ENCODE measurements at regions not wholly inside any gene's neighbourhood (a gene's known extent, or its start where the extent isn't known, plus 50 kb on each side); places are given as distances from the start of the nearest gene placed in this dataset.

- Histone ChIP-seq H3K9me3 (no peaks in the 10 kb centered on the region), H3K36me3 (no peaks in the 10 kb centered on the region), H3K4me1 (no peaks in the 10 kb centered on the region), H3K4me3 (no peak overlapping the region), H3K27ac (no peak overlapping the region), H3K27me3 (no peaks in the 10 kb centered on the region), H3K9ac (ENCODE audit: low read depth in 2 of 2, low read length in 2 of 2) (no peak overlapping the region)
- no peak for TF ChIP-seq CTCF (IDR thresholded peaks at IDR 0.05)
- intact Hi-C loops (cut with DNase I), result no loop called here
- no peak for DNase-seq
Measured at GRCh38 chr10:125266541-125266940, 106.2 kb upstream of the CTBP2 start.

- no peak for DNase-seq
- Histone ChIP-seq H3K9me3 (no peaks in the 10 kb centered on the region), H3K27ac (no peak overlapping the region), H3K9ac (ENCODE audit: low read depth in 2 of 2, low read length in 2 of 2) (no peak overlapping the region), H3K27me3 (no peaks in the 10 kb centered on the region), H3K36me3 (no peaks in the 10 kb centered on the region), H3K4me1 (no peaks in the 10 kb centered on the region), H3K4me3 (no peak overlapping the region)
- intact Hi-C loops (cut with DNase I), result no loop called here
- no peak for TF ChIP-seq CTCF (IDR thresholded peaks at IDR 0.05)
Measured at GRCh38 chr10:125265579-125265955, 105.2 kb upstream of the CTBP2 start.

- TF ChIP-seq CTCF (IDR thresholded peaks at IDR 0.05), result no peak
- Histone ChIP-seq H3K9ac (ENCODE audit: low read depth in 2 of 2, low read length in 2 of 2) (no peak overlapping the region), H3K27ac (no peak overlapping the region), H3K4me1 (no peaks in the 10 kb centered on the region), H3K4me3 (no peak overlapping the region), H3K36me3 (no peaks in the 10 kb centered on the region), H3K27me3 (no peaks in the 10 kb centered on the region), H3K9me3 (no peaks in the 10 kb centered on the region)
- DNase-seq, result no peak
- intact Hi-C loops (cut with DNase I), result no loop called here
Measured at GRCh38 chr10:125264757-125265578, 104.6 kb upstream of the CTBP2 start.

GRCh38 chr10:125264091-125264490 lies 103.7 kb upstream of the CTBP2 start:
- Histone ChIP-seq H3K27me3 (no peaks in the 10 kb centered on the region), H3K4me1 (no peaks in the 10 kb centered on the region), H3K27ac (no peak overlapping the region), H3K9ac (ENCODE audit: low read depth in 2 of 2, low read length in 2 of 2) (no peak overlapping the region), H3K9me3 (no peaks in the 10 kb centered on the region), H3K36me3 (no peaks in the 10 kb centered on the region), H3K4me3 (no peak overlapping the region)
- intact Hi-C loops (cut with DNase I), result no loop called here
- DNase-seq, result no peak
- no peak for TF ChIP-seq CTCF (IDR thresholded peaks at IDR 0.05)

DNA sequence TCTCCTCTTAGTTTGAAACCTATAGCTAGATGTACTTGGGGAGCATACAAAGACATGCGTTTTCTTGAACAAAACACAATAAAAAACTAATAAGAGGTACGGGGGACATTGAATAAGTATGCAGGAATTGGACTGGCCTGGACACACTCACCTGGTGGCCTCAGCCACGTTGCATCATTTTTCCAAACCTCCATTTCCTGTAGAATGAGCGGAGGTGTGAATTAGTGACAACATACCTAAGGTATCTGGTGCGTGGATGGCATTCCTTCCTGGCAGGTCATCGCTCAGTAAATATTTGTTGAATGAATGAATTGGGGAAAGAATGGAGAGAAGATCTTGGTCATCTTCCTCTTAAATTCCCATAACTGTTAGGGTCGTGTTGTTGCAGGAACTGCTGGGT lies 103.2 kb upstream of the CTBP2 start:
- H3K36me3 ChIP-seq, result no peaks in the 10 kb centered on the region
- H3K27me3 ChIP-seq, result no peaks in the 10 kb centered on the region
- H3K4me1 ChIP-seq, result no peaks in the 10 kb centered on the region
- intact Hi-C loops (cut with DNase I), result no loop called here
- no peak overlapping the region for H3K27ac ChIP-seq
- no peak overlapping the region for H3K4me3 ChIP-seq
- no peak for DNase-seq
- no peak for TF ChIP-seq CTCF (IDR thresholded peaks at IDR 0.05)
- no peak overlapping the region for H3K9ac ChIP-seq (ENCODE audit: low read depth in 2 of 2, low read length in 2 of 2)
- no peaks in the 10 kb centered on the region for H3K9me3 ChIP-seq

Measured in colonic mucosa (tissue), 4 donors.